ENCODE measurements at regions not wholly inside any gene's neighbourhood (a gene's known extent, or its start where the extent isn't known, plus 50 kb on each side); places are given as distances from the start of the nearest gene placed in this dataset.
"Not testable (repeated sequence)": the region's sequence is repeated elsewhere in the genome, so short reads cannot be mapped to it uniquely, and the experiment has no call there.

- TF ChIP-seq, protein P1, sequence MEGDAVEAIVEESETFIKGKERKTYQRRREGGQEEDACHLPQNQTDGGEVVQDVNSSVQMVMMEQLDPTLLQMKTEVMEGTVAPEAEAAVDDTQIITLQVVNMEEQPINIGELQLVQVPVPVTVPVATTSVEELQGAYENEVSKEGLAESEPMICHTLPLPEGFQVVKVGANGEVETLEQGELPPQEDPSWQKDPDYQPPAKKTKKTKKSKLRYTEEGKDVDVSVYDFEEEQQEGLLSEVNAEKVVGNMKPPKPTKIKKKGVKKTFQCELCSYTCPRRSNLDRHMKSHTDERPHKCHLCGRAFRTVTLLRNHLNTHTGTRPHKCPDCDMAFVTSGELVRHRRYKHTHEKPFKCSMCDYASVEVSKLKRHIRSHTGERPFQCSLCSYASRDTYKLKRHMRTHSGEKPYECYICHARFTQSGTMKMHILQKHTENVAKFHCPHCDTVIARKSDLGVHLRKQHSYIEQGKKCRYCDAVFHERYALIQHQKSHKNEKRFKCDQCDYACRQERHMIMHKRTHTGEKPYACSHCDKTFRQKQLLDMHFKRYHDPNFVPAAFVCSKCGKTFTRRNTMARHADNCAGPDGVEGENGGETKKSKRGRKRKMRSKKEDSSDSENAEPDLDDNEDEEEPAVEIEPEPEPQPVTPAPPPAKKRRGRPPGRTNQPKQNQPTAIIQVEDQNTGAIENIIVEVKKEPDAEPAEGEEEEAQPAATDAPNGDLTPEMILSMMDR (IDR thresholded peaks at IDR 0.05; ENCODE audit: low read depth, low read length, poor library complexity, severe bottlenecking), result not testable (repeated sequence)
- TF ChIP-seq EZH2phosphoT487 (IDR thresholded peaks at IDR 0.05; ENCODE audit: borderline replicate concordance, low read length), result not testable (repeated sequence)
Observed at GRCh38 chr1:166690596-166690995, 148.7 kb upstream of the POGK start.
